Type B pancreatic cell (in vitro differentiated cells): ENCODE measurements at regions not wholly inside any gene's neighbourhood (a gene's known extent, or its start where the extent isn't known, plus 50 kb on each side); places are given as distances from the start of the nearest gene placed in this dataset.
A peak's percentile ranks its signal among the peaks of the same experiment; 100 is the strongest.

Source experiments
- DNase-seq: peaks from one replicate; pipeline ENCODE4 v3.0.0; 2021; ENCODE audit warnings: mixed read lengths; ENCODE audit not compliant: unreplicated experiment; ENCODE audit errors: extremely low spot score
- H3K27ac Mint-ChIP-seq: 2 replicates; pipeline ENCODE4 v1.8.0; 2021; ENCODE audit warnings: mild to moderate bottlenecking, mixed read lengths
- H3K27me3 Mint-ChIP-seq: 2 replicates; pipeline ENCODE4 v1.8.0; 2021; ENCODE audit warnings: mixed read lengths
- H3K36me3 Mint-ChIP-seq: 2 replicates; pipeline ENCODE4 v1.8.0; 2021; ENCODE audit warnings: mixed read lengths
- H3K4me1 Mint-ChIP-seq: one replicate; pipeline ENCODE4 v1.8.0; 2021; ENCODE audit warnings: mixed read lengths; ENCODE audit not compliant: unreplicated experiment
- H3K4me3 Mint-ChIP-seq: 2 replicates; pipeline ENCODE4 v1.8.0; 2021; ENCODE audit warnings: mild to moderate bottlenecking, mixed read lengths
- H3K9me3 Mint-ChIP-seq: 2 replicates; pipeline ENCODE4 v1.8.0; 2021; ENCODE audit warnings: mixed read lengths
- TF ChIP-seq, protein P1 (sequence below): fragments of 200-600 bp; sonication (generic); conservative IDR thresholded peaks from 2 replicates; pipeline ENCODE4 v1.5.0; 2021; ENCODE audit warnings: antibody characterized with exemption, mild to moderate bottlenecking

DNA sequence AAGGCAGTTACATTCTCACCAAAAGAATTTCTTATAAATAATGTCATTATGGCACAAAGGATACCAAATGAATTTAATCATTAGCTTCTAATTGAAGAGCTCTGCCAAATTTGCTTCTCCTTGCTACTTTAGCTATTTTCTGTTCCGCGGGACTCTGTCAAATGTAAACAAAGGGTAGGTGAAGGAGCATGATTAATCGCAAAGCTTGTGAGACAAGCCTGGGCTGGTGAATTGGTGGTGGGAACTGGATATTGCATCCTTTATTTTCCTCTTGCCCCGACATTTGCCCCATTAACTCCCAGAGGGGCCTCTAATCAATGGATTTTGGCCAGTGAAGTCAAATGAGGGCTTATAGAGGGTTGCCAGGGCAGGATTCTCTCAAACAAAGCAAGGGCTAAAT is 234.2 kb upstream of the RFX3 start:
- Mint-ChIP-seq H3K27ac (no peak overlapping the region), H3K36me3 (no peaks in the 10 kb centered on the region), H3K4me3 (no peak overlapping the region), H3K9me3 (peaks cover 8% of the 10 kb centered on the region), H3K4me1 (peaks cover 12% of the 10 kb centered on the region), H3K27me3 (no peaks in the 10 kb centered on the region)
- no peak for DNase-seq
- TF ChIP-seq, protein P1, sequence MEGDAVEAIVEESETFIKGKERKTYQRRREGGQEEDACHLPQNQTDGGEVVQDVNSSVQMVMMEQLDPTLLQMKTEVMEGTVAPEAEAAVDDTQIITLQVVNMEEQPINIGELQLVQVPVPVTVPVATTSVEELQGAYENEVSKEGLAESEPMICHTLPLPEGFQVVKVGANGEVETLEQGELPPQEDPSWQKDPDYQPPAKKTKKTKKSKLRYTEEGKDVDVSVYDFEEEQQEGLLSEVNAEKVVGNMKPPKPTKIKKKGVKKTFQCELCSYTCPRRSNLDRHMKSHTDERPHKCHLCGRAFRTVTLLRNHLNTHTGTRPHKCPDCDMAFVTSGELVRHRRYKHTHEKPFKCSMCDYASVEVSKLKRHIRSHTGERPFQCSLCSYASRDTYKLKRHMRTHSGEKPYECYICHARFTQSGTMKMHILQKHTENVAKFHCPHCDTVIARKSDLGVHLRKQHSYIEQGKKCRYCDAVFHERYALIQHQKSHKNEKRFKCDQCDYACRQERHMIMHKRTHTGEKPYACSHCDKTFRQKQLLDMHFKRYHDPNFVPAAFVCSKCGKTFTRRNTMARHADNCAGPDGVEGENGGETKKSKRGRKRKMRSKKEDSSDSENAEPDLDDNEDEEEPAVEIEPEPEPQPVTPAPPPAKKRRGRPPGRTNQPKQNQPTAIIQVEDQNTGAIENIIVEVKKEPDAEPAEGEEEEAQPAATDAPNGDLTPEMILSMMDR, result peak; percentile 54

DNA sequence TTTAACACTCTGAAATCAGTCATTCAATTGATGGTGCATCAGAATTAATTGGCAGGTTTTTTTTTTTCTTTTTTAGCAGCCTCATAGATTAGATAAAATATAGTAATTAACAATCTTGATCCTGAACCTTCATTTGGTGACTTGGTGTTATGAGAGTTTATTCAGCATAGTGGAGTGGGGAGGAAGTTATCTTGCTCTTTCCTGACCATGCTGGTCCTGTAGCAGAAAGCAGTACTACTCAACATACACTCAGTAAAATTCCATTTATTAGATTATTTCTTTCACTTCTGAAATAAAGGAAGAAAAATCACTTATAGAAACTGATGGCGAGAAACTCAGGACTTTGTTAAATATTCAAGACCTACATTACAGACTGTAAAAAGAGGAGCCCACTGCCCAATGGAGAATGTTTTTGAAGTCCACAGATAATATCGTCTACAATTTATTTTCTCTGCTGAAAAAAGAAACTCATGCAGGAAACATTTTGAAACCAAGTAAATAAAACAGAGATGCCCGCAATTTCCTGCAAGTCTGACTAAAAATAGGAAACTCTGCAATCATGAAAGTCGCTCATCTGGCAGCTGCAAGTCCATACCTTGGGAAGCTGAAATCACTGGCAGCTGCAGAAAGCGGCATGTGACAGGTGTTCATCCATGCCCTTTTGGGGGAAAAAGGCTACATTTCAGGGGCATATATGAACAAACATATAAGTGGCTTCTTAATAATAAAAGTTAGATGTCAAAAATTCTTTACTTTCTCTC is 233.2 kb upstream of the RFX3 start:
- no peak overlapping the region for H3K27ac Mint-ChIP-seq
- H3K4me3 Mint-ChIP-seq, result no peak overlapping the region
- peaks cover 6% of the 10 kb centered on the region for H3K9me3 Mint-ChIP-seq

DNA sequence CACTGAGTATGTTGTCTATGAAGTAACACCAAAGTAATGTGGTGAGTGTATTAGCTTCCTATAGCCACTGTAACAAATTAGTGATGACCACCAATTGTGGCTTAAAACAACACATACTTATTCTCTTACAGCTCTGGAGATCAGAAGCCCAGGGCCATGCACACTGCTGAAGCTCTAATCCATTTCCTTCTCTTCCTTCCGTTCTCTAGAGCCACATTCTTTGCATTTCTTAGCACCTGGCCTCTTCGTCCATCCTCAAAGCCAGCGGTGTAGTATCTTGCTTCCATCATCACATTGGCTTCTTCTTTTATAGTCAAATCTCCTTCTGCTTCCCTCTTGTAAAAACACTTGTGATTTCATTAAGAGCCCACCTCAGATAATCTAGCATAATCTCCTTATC is 230.3 kb upstream of the RFX3 start:
- no peak overlapping the region for H3K27ac Mint-ChIP-seq
- no peak overlapping the region for H3K4me3 Mint-ChIP-seq
- no peaks in the 10 kb centered on the region for H3K27me3 Mint-ChIP-seq
- H3K9me3 Mint-ChIP-seq, result peaks cover 4% of the 10 kb centered on the region
- H3K4me1 Mint-ChIP-seq, result peaks cover 12% of the 10 kb centered on the region
- DNase-seq, result no peak
- no peaks in the 10 kb centered on the region for H3K36me3 Mint-ChIP-seq
- TF ChIP-seq, protein P1, result no peak

More for the DNA sequence above, 233.2 kb upstream of the RFX3 start:
- Mint-ChIP-seq H3K27me3 (no peaks in the 10 kb centered on the region), H3K36me3 (no peaks in the 10 kb centered on the region), H3K4me1 (peaks cover 12% of the 10 kb centered on the region)
- no peak for DNase-seq
- TF ChIP-seq, protein P1, result no peak

DNA sequence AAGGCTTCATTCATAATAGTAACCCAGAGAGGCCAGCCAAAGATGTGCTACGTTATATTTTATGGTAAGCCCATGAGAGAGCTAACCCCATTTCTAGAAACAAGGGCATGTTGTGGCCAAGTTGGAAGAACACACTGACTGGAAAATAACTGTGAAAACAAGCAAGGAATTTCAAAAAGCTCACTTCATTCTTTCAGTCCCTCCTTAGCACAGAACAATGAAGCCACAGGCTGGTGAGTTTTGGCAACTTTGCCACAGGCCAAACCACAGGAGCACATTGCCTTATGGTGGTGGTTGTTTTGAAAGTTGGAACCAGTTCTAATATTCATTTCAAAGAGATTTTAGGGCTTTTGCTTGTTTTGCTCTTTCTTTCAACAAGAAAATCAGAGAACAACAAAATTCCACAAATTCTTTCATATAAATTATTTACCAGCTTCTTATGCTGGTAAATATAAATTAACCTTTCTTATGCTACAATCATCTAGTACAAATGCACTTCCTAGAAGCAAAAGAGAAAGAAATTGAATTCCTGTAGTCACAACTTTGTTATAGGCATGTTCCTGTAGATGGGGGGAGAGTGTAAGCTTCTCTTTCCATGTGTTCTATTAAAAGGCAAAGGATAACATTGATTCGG is 225.4 kb upstream of the RFX3 start:
- no peaks in the 10 kb centered on the region for H3K4me1 Mint-ChIP-seq
- peaks cover 4% of the 10 kb centered on the region for H3K9me3 Mint-ChIP-seq
- DNase-seq, result no peak
- H3K27ac Mint-ChIP-seq, result no peak overlapping the region
- H3K36me3 Mint-ChIP-seq, result no peaks in the 10 kb centered on the region
- H3K4me3 Mint-ChIP-seq, result no peak overlapping the region
- no peaks in the 10 kb centered on the region for H3K27me3 Mint-ChIP-seq
- TF ChIP-seq, protein P1, result no peak

DNA sequence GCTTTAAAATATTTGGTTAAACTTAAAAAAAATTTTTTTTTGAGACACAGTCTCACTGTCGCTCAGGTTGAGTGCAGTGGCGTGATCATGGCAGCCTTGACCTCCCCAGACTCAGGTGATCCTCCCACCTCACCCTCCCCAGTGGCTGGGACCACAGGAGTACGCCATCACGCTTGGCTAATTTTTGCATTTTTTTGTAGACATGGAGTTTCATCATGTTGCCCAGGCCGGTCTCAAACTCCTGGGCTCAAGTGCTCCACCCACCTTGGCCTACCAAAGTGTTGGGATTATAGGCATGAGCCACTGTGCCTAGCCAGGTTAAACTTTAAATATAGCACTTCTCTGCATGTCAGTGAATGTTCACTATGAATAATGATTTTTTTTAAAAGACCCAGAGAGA is 224.5 kb upstream of the RFX3 start:
- Mint-ChIP-seq H3K27me3 (no peaks in the 10 kb centered on the region), H3K27ac (no peak overlapping the region), H3K4me1 (no peaks in the 10 kb centered on the region), H3K4me3 (no peak overlapping the region), H3K9me3 (peaks cover 4% of the 10 kb centered on the region), H3K36me3 (no peaks in the 10 kb centered on the region)
- DNase-seq, result no peak
- TF ChIP-seq, protein P1, result no peak
